NB4 (cell line): ENCODE measurements at regions not wholly inside any gene's neighbourhood (a gene's known extent, or its start where the extent isn't known, plus 50 kb on each side); places are given as distances from the start of the nearest gene placed in this dataset.

Source experiments
- CTCF ChIP-seq: IDR thresholded peaks from one replicate; pipeline ENCODE4 v1.5.1; 2012; ENCODE audit warnings: low read depth, low read length
- MAX ChIP-seq: IDR thresholded peaks from 2 replicates; pipeline ENCODE4 v1.6.1; 2011; ENCODE audit warnings: low read depth, low read length
- POLR2A ChIP-seq: IDR thresholded peaks from 2 replicates; pipeline ENCODE4 v1.6.1; 2011; ENCODE audit warnings: mild to moderate bottlenecking; ENCODE audit not compliant: insufficient read length; ENCODE audit errors: extremely low read depth

GRCh38 chr15:58249646-58250312, 111.6 kb downstream of the AQP9 start:
- no peak for TF ChIP-seq MAX
- no peak for TF ChIP-seq CTCF
- TF ChIP-seq POLR2A, result no peak
